ENCODE measurements at regions not wholly inside any gene's neighbourhood (a gene's known extent, or its start where the extent isn't known, plus 50 kb on each side); places are given as distances from the start of the nearest gene placed in this dataset.
A peak's percentile ranks its signal among the peaks of the same experiment; 100 is the strongest.

- H3K4me3 Mint-ChIP-seq = no peak overlapping the region
- Histone ChIP-seq H3K4me3 (no peak overlapping the region), H4K20me1 (replicated peaks; ENCODE audit: insufficient read depth) (no peaks in the 10 kb centered on the region), H3F3A (replicated peaks; ENCODE audit: low read depth) (no peaks in the 10 kb centered on the region), H3K9me2 (ENCODE audit: insufficient read depth) (no peaks in the 10 kb centered on the region), H3K27ac (ENCODE audit: low read depth) (no peak overlapping the region), H3K27me3 (ENCODE audit: insufficient read depth) (no peaks in the 10 kb centered on the region), H3K4me2 (no peak overlapping the region), H3K4me1 (ENCODE audit: insufficient read depth) (no peaks in the 10 kb centered on the region), H3K79me2 (replicated peaks; ENCODE audit: insufficient read depth) (no peaks in the 10 kb centered on the region), H3K36me3 (ENCODE audit: insufficient read depth) (no peaks in the 10 kb centered on the region), H2AFZ (no peak overlapping the region)
- H3K4me1 Mint-ChIP-seq = peaks cover 8% of the 10 kb centered on the region
- no peak overlapping the region; the same call in 1 of the 2 replicates for H3K27ac Mint-ChIP-seq
- no peaks in the 10 kb centered on the region for H3K36me3 Mint-ChIP-seq (ENCODE audit: low read depth)
- H3K9me3 Mint-ChIP-seq = no peaks in the 10 kb centered on the region
- no peak for ATAC-seq
- no peak for DNase-seq (ENCODE audit: low spot score)
- TF ChIP-seq CTCF (conservative IDR thresholded peaks at IDR 0.05; ENCODE audit: low read depth in 2 of 2) (peak in 1 of 2 experiments; percentile 51; a peak in 2 of 4 replicates), ZNF462 (CRISPR knock-in tag; IDR thresholded peaks at IDR 0.05) (no peak)
- peaks cover 15% of the 10 kb centered on the region for H3K27me3 Mint-ChIP-seq (ENCODE audit: insufficient read depth, low read depth, poor library complexity)
Measured at GRCh38 chr6:159095616-159096015, 50.8 kb upstream of the TAGAP start.

All from GM23338 (cell line).